Right renal pelvis (tissue), 4 donors: ENCODE measurements at regions not wholly inside any gene's neighbourhood (a gene's known extent, or its start where the extent isn't known, plus 50 kb on each side); places are given as distances from the start of the nearest gene placed in this dataset.

Experiments used
- DNase-seq, 4 donors: peaks; one replicate each; pipeline ENCODE4 v3.0.0-alpha.2; 2013; ENCODE audit warnings: low read depth in 4 of 4, low spot score in 3 of 4, missing footprints in 1 of 4

- DNase-seq = no peak
Measured at GRCh38 chr3:84830476-84830875, 128.3 kb upstream of the CADM2 start.

GRCh38 chr3:84835366-84835765 lies 123.4 kb upstream of the CADM2 start:
- no peak for DNase-seq

- DNase-seq = peak; percentile 3 to 15 (median 8)
Measured at GRCh38 chr3:84836961-84837360, 121.8 kb upstream of the CADM2 start.

GRCh38 chr3:84877092-84877491 lies 81.7 kb upstream of the CADM2 start:
- no peak for DNase-seq

- no peak for DNase-seq
Measured at GRCh38 chr3:84881288-84881687, 77.5 kb upstream of the CADM2 start.

- no peak for DNase-seq
Measured at GRCh38 chr3:84885199-84885882, 73.4 kb upstream of the CADM2 start.

GRCh38 chr3:84891851-84892250 lies 66.9 kb upstream of the CADM2 start:
- no peak for DNase-seq

- no peak for DNase-seq
Measured at GRCh38 chr3:84893211-84893610, 65.6 kb upstream of the CADM2 start.

- no peak for DNase-seq
Measured at GRCh38 chr3:84904212-84904611, 54.6 kb upstream of the CADM2 start.

- DNase-seq = no peak
Measured at GRCh38 chr3:84904816-84905555, 53.8 kb upstream of the CADM2 start.

- no peak for DNase-seq
Measured at GRCh38 chr3:84905556-84905920, 53.3 kb upstream of the CADM2 start.

GRCh38 chr3:84906065-84906464 lies 52.7 kb upstream of the CADM2 start:
- DNase-seq = no peak
